Erythroblast (primary cell): ENCODE measurements at regions not wholly inside any gene's neighbourhood (a gene's known extent, or its start where the extent isn't known, plus 50 kb on each side); places are given as distances from the start of the nearest gene placed in this dataset.

Source experiments
- GATA1 ChIP-seq: IDR thresholded peaks from 2 replicates; pipeline ENCODE4 v1.6.1; 2011; ENCODE audit warnings: low read depth, mild to moderate bottlenecking, control low read depth, low read length, moderate library complexity
- POLR2A ChIP-seq: IDR thresholded peaks from 2 replicates; pipeline ENCODE4 v1.6.1; 2011; ENCODE audit warnings: mild to moderate bottlenecking, low read length

- TF ChIP-seq POLR2A (no peak), GATA1 (no peak)
Measured at GRCh38 chr11:42823546-42823945, 488.2 kb upstream of the API5 start.
